ENCODE measurements at regions not wholly inside any gene's neighbourhood (a gene's known extent, or its start where the extent isn't known, plus 50 kb on each side); places are given as distances from the start of the nearest gene placed in this dataset.
"Not testable (repeated sequence)": the region's sequence is repeated elsewhere in the genome, so short reads cannot be mapped to it uniquely, and the experiment has no call there.

GRCh38 chr3:176615826-176616225 is 581.5 kb downstream of the TBL1XR1 start:
- no peak for DNase-seq

DNA sequence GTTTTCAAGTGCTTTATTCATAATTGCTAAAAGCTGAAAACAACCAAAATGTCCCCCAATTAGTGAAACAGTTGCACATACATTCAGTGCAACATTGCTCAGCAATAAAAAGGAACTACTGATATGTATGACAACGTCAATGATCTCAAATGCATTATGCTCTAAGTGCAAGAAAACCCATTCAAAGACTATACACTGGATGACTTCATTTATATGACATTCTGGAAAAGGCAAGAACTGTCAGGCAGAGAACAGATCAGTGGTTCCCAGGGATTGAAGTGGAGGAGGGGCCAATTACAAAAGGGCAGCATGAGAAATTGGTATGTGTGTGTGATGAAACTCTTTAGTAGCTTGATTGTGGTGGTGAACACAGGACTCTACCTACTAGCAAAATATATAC is 585.6 kb downstream of the TBL1XR1 start:
- DNase-seq, result no peak

- no peak for DNase-seq
Measured at GRCh38 chr3:176609361-176609760, 587.9 kb downstream of the TBL1XR1 start.

DNA sequence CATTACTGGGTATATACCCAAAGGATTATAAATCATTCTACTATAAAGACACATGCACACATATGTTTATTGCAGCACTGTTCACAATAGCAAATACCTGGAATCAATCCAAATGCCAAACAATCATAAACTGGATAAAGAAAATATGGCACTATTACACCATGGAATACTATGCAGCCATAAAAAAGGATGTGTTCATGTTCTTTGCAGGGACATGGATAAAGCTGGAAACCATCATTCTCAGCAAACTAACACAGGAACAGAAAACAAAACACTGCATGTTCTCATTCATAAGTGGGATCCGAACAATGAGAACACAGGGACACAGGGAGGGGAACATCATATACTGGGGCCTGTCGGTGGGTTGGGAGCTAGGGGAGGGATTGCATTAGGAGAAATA is 591.7 kb downstream of the TBL1XR1 start:
- DNase-seq, result not testable (repeated sequence)

DNA sequence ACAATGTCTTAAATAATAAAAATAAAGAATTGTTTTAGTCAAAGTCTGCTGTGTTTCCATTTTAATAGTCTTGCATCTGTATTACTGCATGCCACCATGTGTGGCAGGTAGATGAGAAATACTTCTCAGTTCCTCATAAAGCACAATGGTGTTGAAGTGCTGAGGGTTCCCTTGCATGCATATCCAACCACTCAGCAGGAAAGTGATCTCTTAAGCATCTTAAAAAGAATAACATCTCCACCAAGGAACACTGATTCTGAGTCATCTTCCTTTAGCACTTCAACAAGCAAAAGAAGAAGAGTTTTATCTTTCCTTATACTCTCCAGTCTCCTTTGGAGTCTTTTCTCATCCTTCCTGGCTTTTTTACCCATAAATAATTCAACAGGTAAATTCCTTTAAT is 602.0 kb downstream of the TBL1XR1 start:
- DNase-seq, result no peak

GRCh38 chr3:176590722-176591121 is 606.6 kb downstream of the TBL1XR1 start:
- no peak for DNase-seq

GRCh38 chr3:176587089-176587488 is 610.2 kb downstream of the TBL1XR1 start:
- DNase-seq, result no peak

- DNase-seq, result no peak
Measured at GRCh38 chr3:176584413-176585176, 612.7 kb downstream of the TBL1XR1 start.

GRCh38 chr3:176583956-176584355 is 613.3 kb downstream of the TBL1XR1 start:
- no peak for DNase-seq

DNA sequence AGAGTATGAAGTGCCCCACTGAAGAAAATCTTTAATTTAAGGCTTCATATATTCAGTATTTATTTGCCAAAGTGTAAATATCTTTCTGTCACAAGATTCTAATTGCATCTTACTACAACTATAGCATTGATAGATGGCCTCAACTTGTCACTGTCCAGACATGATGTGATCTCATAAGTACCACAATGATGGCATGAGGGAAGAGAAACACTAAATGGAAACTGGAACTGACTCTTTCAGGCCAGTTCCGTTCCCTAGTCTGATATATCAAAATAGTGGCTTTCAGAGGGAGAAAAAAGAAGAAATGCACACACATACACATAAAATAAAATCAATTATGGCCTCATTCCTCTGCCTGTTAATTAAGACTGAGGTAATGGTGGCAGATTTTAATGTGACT is 615.7 kb downstream of the TBL1XR1 start:
- DNase-seq, result no peak

DNA sequence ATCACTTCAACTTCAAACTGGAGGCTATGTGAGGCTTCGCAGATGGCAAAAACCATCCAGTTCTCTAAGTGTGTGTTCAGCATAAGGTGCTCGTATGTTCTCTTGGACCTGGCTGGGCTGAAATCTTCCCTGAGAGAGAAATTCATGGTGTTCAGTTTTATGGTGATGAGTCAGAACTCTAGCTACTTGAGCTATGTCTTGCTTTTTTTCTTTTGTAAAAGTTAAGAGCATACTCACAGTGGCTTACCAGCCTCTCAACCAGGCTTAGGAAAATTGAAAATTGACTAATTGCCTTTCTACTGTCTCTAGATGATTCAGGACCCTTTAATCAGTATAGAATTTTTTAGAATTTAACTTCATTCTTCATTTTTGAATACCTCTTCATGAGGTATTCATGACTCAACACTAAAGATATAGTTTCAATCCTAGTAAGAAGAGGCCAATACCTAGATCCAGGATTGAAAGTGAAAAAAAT is 617.5 kb downstream of the TBL1XR1 start:
- no peak for DNase-seq

- DNase-seq, result no peak
Measured at GRCh38 chr3:176578316-176578715, 619.0 kb downstream of the TBL1XR1 start.

GRCh38 chr3:176577447-176577846 is 619.8 kb downstream of the TBL1XR1 start:
- DNase-seq, result no peak

- DNase-seq, result no peak
Measured at GRCh38 chr3:176574786-176575185, 622.5 kb downstream of the TBL1XR1 start.

- DNase-seq, result no peak
Measured at GRCh38 chr3:176571926-176572325, 625.4 kb downstream of the TBL1XR1 start.

- DNase-seq, result no peak
Measured at GRCh38 chr3:176570992-176571391, 626.3 kb downstream of the TBL1XR1 start.

GRCh38 chr3:176568189-176568588 is 629.1 kb downstream of the TBL1XR1 start:
- no peak for DNase-seq

DNA sequence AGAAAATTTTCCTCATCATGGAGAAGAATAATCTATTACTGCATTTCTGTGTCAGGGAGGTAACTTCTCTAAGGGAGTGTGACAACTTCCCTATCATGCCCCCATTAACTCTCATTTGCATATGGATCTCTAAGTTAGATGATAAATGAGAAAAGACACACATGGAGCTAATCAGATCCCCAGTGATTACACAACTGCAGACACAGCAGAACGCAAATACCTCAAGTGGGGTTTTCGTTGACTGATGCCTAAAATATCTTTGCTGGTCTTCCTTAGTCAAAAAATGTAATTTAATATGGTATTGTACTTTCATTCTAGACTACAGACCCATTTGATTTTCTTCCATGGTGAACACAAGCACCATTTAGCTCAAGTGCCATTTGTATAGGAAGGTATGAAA is 630.5 kb downstream of the TBL1XR1 start:
- DNase-seq, result no peak

GRCh38 chr3:176562331-176562730 is 635.0 kb downstream of the TBL1XR1 start:
- DNase-seq, result no peak

GRCh38 chr3:176561826-176562225 is 635.5 kb downstream of the TBL1XR1 start:
- DNase-seq, result no peak

GRCh38 chr3:176554791-176555654 is 642.3 kb downstream of the TBL1XR1 start:
- no peak for DNase-seq

GRCh38 chr3:176554264-176554663 is 643.0 kb downstream of the TBL1XR1 start:
- no peak for DNase-seq

GRCh38 chr3:176526942-176527341 is 670.3 kb downstream of the TBL1XR1 start:
- no peak for DNase-seq

- DNase-seq, result no peak
Measured at GRCh38 chr3:176526225-176526624, 671.1 kb downstream of the TBL1XR1 start.
